Thoracic aorta (tissue), 2 donors: ENCODE measurements at regions not wholly inside any gene's neighbourhood (a gene's known extent, or its start where the extent isn't known, plus 50 kb on each side); places are given as distances from the start of the nearest gene placed in this dataset.

Experiments used
- ATAC-seq: fragments of 150-250 bp; one replicate; pipeline ENCODE4 v1.8.0; 2017; ENCODE audit warnings: low read depth; ENCODE audit not compliant: insufficient number of reproducible peaks, low FRiP score
- DNase-seq: peaks from one replicate; pipeline ENCODE4 v3.0.0-alpha.2; 2020; ENCODE audit warnings: low spot score
- H3K27ac ChIP-seq, 2 donors: fragments of 200-600 bp; sonication (generic); 1 replicate in 1 of 2; 2 replicates in 1 of 2; pipeline ENCODE4 v1.5.1; 2016; ENCODE audit warnings: mild to moderate bottlenecking in 2 of 2, moderate library complexity in 2 of 2
- H3K27me3 ChIP-seq: fragments of 200-600 bp; sonication (generic); replicated peaks from 2 replicates; pipeline ENCODE4 v1.6.0; 2016; ENCODE audit warnings: mild to moderate bottlenecking; ENCODE audit not compliant: insufficient read depth
- H3K36me3 ChIP-seq: fragments of 200-600 bp; sonication (generic); one replicate; pipeline ENCODE4 v1.5.1; 2016
- H3K4me1 ChIP-seq, 2 donors: fragments of 200-600 bp; sonication (generic); 1 replicate in 1 of 2; 2 replicates in 1 of 2; pipeline versions ENCODE4 v1.5.1 to v1.6.0; 2016; ENCODE audit warnings: low read depth in 2 of 2, mild to moderate bottlenecking in 1 of 2; ENCODE audit not compliant: control insufficient read depth in 1 of 2
- H3K4me3 ChIP-seq: fragments of 200-600 bp; sonication (generic); 2 replicates; pipeline ENCODE4 v1.5.1; 2016; ENCODE audit warnings: mild to moderate bottlenecking
- H3K9me3 ChIP-seq: fragments of 200-600 bp; sonication (generic); 2 replicates; pipeline ENCODE4 v1.5.1; 2016
- TF ChIP-seq, protein P1 (sequence below): fragments of 200-600 bp; sonication (generic); IDR thresholded peaks from one replicate; pipeline ENCODE4 v1.5.1; 2019; ENCODE audit warnings: antibody characterized with exemption

DNA sequence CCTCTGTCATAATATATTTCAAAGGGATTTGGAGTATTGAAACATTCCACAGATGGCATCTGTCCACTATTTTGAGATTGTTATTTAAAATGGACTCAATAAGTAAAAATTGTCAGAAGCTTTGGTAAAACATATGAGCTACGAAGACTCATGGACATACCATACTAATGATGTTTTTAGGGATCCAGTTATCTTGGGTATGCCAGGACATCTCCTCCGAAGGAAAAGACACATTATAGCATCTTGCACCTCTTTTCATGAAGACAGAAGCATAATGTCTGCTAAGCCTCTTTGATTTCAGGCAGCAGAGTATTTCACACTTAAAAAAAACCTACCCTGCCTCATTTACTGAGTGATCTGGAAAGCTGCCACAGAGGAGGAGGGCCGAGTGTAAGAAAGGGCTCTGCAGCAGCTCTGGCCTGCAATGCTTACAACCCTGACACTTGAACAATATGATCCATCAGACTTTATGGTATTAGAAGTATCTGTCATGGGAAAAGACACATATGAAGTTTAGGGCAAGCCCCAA lies 284.8 kb downstream of the TUSC7 start:
- H3K27ac ChIP-seq, result no peak overlapping the region
- no peaks in the 10 kb centered on the region for H3K36me3 ChIP-seq
- TF ChIP-seq, protein P1, sequence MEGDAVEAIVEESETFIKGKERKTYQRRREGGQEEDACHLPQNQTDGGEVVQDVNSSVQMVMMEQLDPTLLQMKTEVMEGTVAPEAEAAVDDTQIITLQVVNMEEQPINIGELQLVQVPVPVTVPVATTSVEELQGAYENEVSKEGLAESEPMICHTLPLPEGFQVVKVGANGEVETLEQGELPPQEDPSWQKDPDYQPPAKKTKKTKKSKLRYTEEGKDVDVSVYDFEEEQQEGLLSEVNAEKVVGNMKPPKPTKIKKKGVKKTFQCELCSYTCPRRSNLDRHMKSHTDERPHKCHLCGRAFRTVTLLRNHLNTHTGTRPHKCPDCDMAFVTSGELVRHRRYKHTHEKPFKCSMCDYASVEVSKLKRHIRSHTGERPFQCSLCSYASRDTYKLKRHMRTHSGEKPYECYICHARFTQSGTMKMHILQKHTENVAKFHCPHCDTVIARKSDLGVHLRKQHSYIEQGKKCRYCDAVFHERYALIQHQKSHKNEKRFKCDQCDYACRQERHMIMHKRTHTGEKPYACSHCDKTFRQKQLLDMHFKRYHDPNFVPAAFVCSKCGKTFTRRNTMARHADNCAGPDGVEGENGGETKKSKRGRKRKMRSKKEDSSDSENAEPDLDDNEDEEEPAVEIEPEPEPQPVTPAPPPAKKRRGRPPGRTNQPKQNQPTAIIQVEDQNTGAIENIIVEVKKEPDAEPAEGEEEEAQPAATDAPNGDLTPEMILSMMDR, result no peak
- no peak overlapping the region for H3K4me3 ChIP-seq
- peaks cover 0 to 34% of the 10 kb centered on the region in 2 donors for H3K4me1 ChIP-seq
- no peaks in the 10 kb centered on the region for H3K9me3 ChIP-seq
- H3K27me3 ChIP-seq, result no peaks in the 10 kb centered on the region
- no peak for DNase-seq
- no peak for ATAC-seq

DNA sequence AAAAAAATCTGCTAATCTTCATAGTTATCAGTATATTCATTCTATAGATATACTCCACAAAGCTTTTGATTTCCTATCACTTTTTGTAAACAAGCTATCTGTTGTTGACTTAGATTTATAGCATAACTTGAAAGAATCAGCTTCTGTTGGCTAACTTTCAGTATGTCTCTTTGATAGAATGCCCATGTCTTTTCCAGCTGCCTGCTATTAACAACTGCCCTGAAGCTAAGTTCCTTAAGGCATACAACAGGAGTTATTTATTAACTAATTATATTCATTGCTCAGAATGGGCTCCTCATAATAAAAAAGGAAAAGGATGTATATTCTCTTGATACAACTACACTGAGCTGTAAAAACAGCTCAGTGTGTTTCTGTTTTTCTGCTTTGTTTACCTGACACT lies 293.9 kb downstream of the TUSC7 start:
- no peaks in the 10 kb centered on the region for H3K9me3 ChIP-seq
- H3K36me3 ChIP-seq, result no peaks in the 10 kb centered on the region
- DNase-seq (no peak), ATAC-seq (no peak)
- TF ChIP-seq, protein P1, result no peak
- no peaks in the 10 kb centered on the region for H3K27me3 ChIP-seq
- H3K4me1 ChIP-seq, result peaks cover 0 to 5% of the 10 kb centered on the region in 2 donors
- no peak overlapping the region for H3K4me3 ChIP-seq
- no peak overlapping the region for H3K27ac ChIP-seq

DNA sequence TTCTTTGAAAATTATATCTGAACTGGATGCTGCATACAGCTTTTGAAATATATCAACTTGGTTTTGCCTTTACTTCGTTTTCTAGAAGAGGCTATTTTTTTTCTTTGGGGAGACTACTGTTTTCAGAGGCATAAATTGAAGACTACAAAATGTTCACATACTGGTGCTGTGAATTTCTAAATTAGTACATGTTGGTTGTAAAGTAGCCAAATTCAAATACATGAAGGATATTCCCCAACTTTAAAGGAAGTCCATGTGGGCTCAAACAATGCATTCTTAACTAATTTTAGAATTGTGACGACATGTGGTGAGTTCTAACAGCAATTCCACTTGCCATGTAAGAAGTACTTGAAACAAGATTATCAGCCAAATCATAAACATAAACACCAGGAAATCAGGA lies 295.7 kb downstream of the TUSC7 start:
- no peaks in the 10 kb centered on the region for H3K9me3 ChIP-seq
- DNase-seq, result no peak
- no peaks in the 10 kb centered on the region for H3K36me3 ChIP-seq
- no peak overlapping the region for H3K4me3 ChIP-seq
- no peak for ATAC-seq
- no peak overlapping the region for H3K27ac ChIP-seq
- no peaks in the 10 kb centered on the region for H3K27me3 ChIP-seq
- peaks cover 0 to 5% of the 10 kb centered on the region in 2 donors for H3K4me1 ChIP-seq
- TF ChIP-seq, protein P1, result no peak

DNA sequence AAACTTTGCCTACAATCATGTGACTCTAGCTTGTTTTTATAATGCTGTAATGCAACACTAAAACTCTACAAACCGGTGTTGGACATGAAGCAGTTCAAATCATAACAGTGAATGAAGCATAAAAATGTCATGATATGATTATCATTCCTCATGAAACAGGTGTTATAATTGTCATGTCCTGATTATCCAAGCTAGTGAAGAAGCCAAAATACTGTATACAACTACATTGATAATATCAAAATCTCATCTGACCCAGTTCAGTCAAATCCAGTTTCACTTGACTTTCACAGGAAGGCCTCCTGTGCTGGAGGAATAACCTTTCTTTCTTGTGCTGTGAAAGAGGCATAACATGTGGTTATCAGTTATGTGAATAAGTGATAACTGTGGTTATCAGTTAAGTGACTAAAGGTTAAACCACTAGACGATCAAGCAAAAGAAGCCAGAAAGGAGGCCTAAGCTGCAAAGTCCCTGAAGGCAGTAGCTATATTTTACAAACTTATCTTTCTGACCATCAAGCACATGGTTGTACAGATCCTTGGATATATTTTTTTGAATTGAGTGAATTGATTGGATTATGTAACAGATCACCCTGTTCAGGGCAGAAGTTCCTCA lies 296.4 kb downstream of the TUSC7 start:
- no peak overlapping the region for H3K4me3 ChIP-seq
- TF ChIP-seq, protein P1, result no peak
- H3K4me1 ChIP-seq, result peaks cover 0 to 5% of the 10 kb centered on the region in 2 donors
- no peak for ATAC-seq
- H3K27ac ChIP-seq, result no peak overlapping the region
- no peaks in the 10 kb centered on the region for H3K27me3 ChIP-seq
- no peak for DNase-seq
- H3K9me3 ChIP-seq, result no peaks in the 10 kb centered on the region
- H3K36me3 ChIP-seq, result no peaks in the 10 kb centered on the region

DNA sequence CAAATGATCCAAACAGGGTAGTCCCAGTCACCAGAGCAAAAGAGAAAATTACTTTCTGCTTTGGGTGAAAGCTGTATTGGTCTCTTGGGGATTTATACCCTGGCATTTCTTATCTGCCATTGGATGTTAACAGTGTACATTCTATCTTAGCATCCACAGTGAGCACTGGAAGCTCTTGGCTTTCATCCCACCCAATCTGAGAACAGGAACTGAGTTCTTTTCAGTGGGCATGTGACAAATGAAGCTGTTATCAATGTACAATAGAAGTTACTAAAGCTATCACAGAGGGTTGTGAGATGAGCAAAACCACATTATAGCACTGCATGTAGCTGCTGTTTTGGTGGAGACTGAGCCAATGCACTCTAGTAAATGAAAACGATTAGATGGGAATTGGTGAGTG lies 300.7 kb downstream of the TUSC7 start:
- H3K4me3 ChIP-seq, result no peak overlapping the region
- ATAC-seq, result no peak
- TF ChIP-seq, protein P1, result no peak

More for the DNA sequence above, 300.7 kb downstream of the TUSC7 start:
- Histone ChIP-seq H3K4me1 (peaks cover 0 to 15% of the 10 kb centered on the region in 2 donors), H3K36me3 (no peaks in the 10 kb centered on the region), H3K27me3 (no peaks in the 10 kb centered on the region), H3K9me3 (no peaks in the 10 kb centered on the region), H3K27ac (no peak overlapping the region)
- DNase-seq, result no peak
